GM23338 (cell line): ENCODE measurements at regions not wholly inside any gene's neighbourhood (a gene's known extent, or its start where the extent isn't known, plus 50 kb on each side); places are given as distances from the start of the nearest gene placed in this dataset.

Experiments
- ATAC-seq: fragments of 200-7000 bp; cut with Tn5 transposase; 3 replicates; pipeline ENCODE4 v1.9.1; 2020
- DNase-seq: peaks from one replicate; pipeline ENCODE4 v3.0.0-alpha.2; 2015; ENCODE audit warnings: low spot score
- H2AFZ ChIP-seq: fragments of 200-600 bp; sonication (generic); 2 replicates; pipeline ENCODE4 v1.8.0; 2016; ENCODE audit warnings: antibody characterized with exemption, mild to moderate bottlenecking, moderate library complexity
- H3F3A ChIP-seq: fragments of 200-600 bp; sonication (generic); replicated peaks from 2 replicates; pipeline ENCODE4 v1.8.0; 2017; ENCODE audit warnings: antibody characterized with exemption, mixed run types, low read depth
- H3K27ac ChIP-seq: fragments of 200-600 bp; sonication (generic); 2 replicates; pipeline ENCODE4 v1.6.1; 2016; ENCODE audit warnings: low read depth
- H3K27me3 ChIP-seq: fragments of 200-600 bp; sonication (generic); 2 replicates; pipeline ENCODE4 v1.8.0; 2016; ENCODE audit warnings: mild to moderate bottlenecking, mixed run types, moderate library complexity; ENCODE audit not compliant: insufficient read depth
- H3K36me3 ChIP-seq: fragments of 200-600 bp; sonication (generic); 2 replicates; pipeline ENCODE4 v1.8.0; 2016; ENCODE audit warnings: mild to moderate bottlenecking; ENCODE audit not compliant: insufficient read depth
- H3K4me1 ChIP-seq: fragments of 200-600 bp; sonication (generic); 2 replicates; pipeline ENCODE4 v1.8.0; 2016; ENCODE audit warnings: mild to moderate bottlenecking, moderate library complexity; ENCODE audit not compliant: insufficient read depth
- H3K4me2 ChIP-seq: fragments of 200-600 bp; sonication (generic); 2 replicates; pipeline ENCODE4 v1.7.1; 2017; ENCODE audit warnings: mixed run types
- H3K4me3 ChIP-seq: fragments of 200-600 bp; sonication (generic); 2 replicates; pipeline ENCODE4 v1.6.1; 2016; ENCODE audit warnings: mixed run types
- H3K79me2 ChIP-seq: fragments of 200-600 bp; sonication (generic); replicated peaks from 2 replicates; pipeline ENCODE4 v1.8.0; 2017; ENCODE audit warnings: mild to moderate bottlenecking; ENCODE audit not compliant: insufficient read depth
- H3K9me2 ChIP-seq: fragments of 200-600 bp; sonication (generic); 2 replicates; pipeline ENCODE4 v1.8.0; 2017; ENCODE audit not compliant: insufficient read depth
- H4K20me1 ChIP-seq: fragments of 200-600 bp; sonication (generic); replicated peaks from 2 replicates; pipeline ENCODE4 v1.8.0; 2017; ENCODE audit warnings: mild to moderate bottlenecking; ENCODE audit not compliant: insufficient read depth
- H3K27ac Mint-ChIP-seq: 2 replicates; pipeline ENCODE4 v1.8.0; 2020; ENCODE audit warnings: inconsistent platforms, mild to moderate bottlenecking, moderate library complexity, mixed read lengths
- H3K27me3 Mint-ChIP-seq: 3 replicates; pipeline ENCODE4 v1.8.0; 2022; ENCODE audit warnings: low read depth, mild to moderate bottlenecking, moderate library complexity, mixed read lengths, inconsistent platforms; ENCODE audit not compliant: insufficient read depth, poor library complexity
- H3K36me3 Mint-ChIP-seq: 3 replicates; pipeline ENCODE4 v1.8.0; 2021; ENCODE audit warnings: low read depth, mild to moderate bottlenecking, inconsistent platforms, moderate library complexity, mixed read lengths
- H3K4me1 Mint-ChIP-seq: 3 replicates; pipeline ENCODE4 v1.8.0; 2020; ENCODE audit warnings: mild to moderate bottlenecking, inconsistent platforms, mixed read lengths
- H3K4me3 Mint-ChIP-seq: 3 replicates; pipeline ENCODE4 v1.8.0; 2021; ENCODE audit warnings: moderate library complexity, mild to moderate bottlenecking, inconsistent platforms, mixed read lengths
- H3K9me3 Mint-ChIP-seq: 3 replicates; pipeline ENCODE4 v1.8.0; 2020; ENCODE audit warnings: moderate library complexity, mild to moderate bottlenecking, inconsistent platforms, mixed read lengths
- CTCF ChIP-seq, 2 experiments: fragments of 200-600 bp in 1 of 2; sonication (generic) in 1 of 2; conservative IDR thresholded peaks; 2 replicates each; pipeline versions ENCODE4 v1.5.1 to v1.6.1; 2016 to 2017; ENCODE audit warnings: antibody characterized with exemption in 2 of 2, low read depth in 2 of 2, mild to moderate bottlenecking in 2 of 2, moderate library complexity in 1 of 2
- EZH2 ChIP-seq: fragments of 200-600 bp; sonication (generic); IDR thresholded peaks from one replicate; pipeline ENCODE4 v1.8.0; 2017; ENCODE audit warnings: antibody characterized with exemption, mild to moderate bottlenecking, low read depth; ENCODE audit not compliant: unreplicated experiment
- EZH2phosphoT487 ChIP-seq: fragments of 200-600 bp; sonication (generic); IDR thresholded peaks from one replicate; pipeline ENCODE4 v1.8.1; 2018; ENCODE audit warnings: antibody characterized with exemption; ENCODE audit not compliant: unreplicated experiment
- NANOG ChIP-seq: IDR thresholded peaks from 2 replicates; pipeline ENCODE4 v1.6.1; 2016; ENCODE audit warnings: antibody characterized with exemption, borderline replicate concordance
- POLR2AphosphoS5 ChIP-seq: IDR thresholded peaks from 2 replicates; pipeline ENCODE4 v1.6.1; 2016; ENCODE audit warnings: antibody characterized with exemption, low read depth
- STAT1 ChIP-seq: IDR thresholded peaks from one replicate; pipeline ENCODE4 v1.6.1; 2016; ENCODE audit warnings: antibody characterized with exemption; ENCODE audit not compliant: unreplicated experiment
- ZNF114 ChIP-seq: fragments of 250-450 bp; sonication (Bioruptor Pico); IDR thresholded peaks from 2 replicates; pipeline ENCODE4 v1.5.0; 2020; ENCODE audit warnings: mild to moderate bottlenecking, moderate library complexity
- ZNF331 ChIP-seq: fragments of 250-450 bp; sonication (Bioruptor Pico); IDR thresholded peaks from 2 replicates; pipeline ENCODE4 v1.5.0; 2020; ENCODE audit warnings: low read depth, mild to moderate bottlenecking, moderate library complexity
- ZNF462 ChIP-seq: fragments of 250-450 bp; sonication (Bioruptor Pico); IDR thresholded peaks from 2 replicates; pipeline ENCODE4 v1.5.0; 2020; ENCODE audit warnings: mild to moderate bottlenecking, moderate library complexity

GRCh38 chrX:45815441-45815840 lies 614.8 kb upstream of the DIPK2B start (continued):
- TF ChIP-seq CTCF (conservative IDR thresholded peaks at IDR 0.05; ENCODE audit: low read depth in 2 of 2) (no peak), POLR2AphosphoS5 (no peak), NANOG (no peak), ZNF462 (no peak), ZNF331 (CRISPR knock-in tag) (no peak), STAT1 (no peak)

GRCh38 chrX:45811326-45811725 lies 610.6 kb upstream of the DIPK2B start:
- H3F3A ChIP-seq: no peaks in the 10 kb centered on the region
- Mint-ChIP-seq H3K4me1 (peaks cover 64% of the 10 kb centered on the region), H3K4me3 (no peak overlapping the region), H3K27me3 (peaks cover 8% of the 10 kb centered on the region), H3K27ac (peak overlapping the region; percentile 44; the same call in 1 of the 2 replicates), H3K36me3 (peaks cover 79% of the 10 kb centered on the region), H3K9me3 (no peaks in the 10 kb centered on the region; the same call in 2 of the 3 replicates)
- no peak overlapping the region for H2AFZ ChIP-seq
- no peak for ATAC-seq
- H3K4me1 ChIP-seq: peaks cover 51% of the 10 kb centered on the region
- peaks cover 100% of the 10 kb centered on the region for H3K79me2 ChIP-seq
- no peaks in the 10 kb centered on the region for H3K36me3 ChIP-seq
- no peaks in the 10 kb centered on the region for H3K9me2 ChIP-seq
- no peak overlapping the region for H3K4me3 ChIP-seq
- H3K4me2 ChIP-seq: 0 out of 2 replicates have a peak overlapping the region, but pooled peaks have one; percentile 22
- H3K27ac ChIP-seq: peak overlapping the region; percentile 55; the same call in 1 of the 2 replicates
- no peak for DNase-seq
- peaks cover 16% of the 10 kb centered on the region; the same call in 1 of the 2 replicates for H4K20me1 ChIP-seq
- no peaks in the 10 kb centered on the region for H3K27me3 ChIP-seq
- TF ChIP-seq EZH2phosphoT487: no peak
- no peak for TF ChIP-seq ZNF114
- TF ChIP-seq ZNF462: no peak
- TF ChIP-seq EZH2: no peak
- TF ChIP-seq POLR2AphosphoS5: no peak
